OCI-LY1 (cell line): ENCODE measurements at regions not wholly inside any gene's neighbourhood (a gene's known extent, or its start where the extent isn't known, plus 50 kb on each side); places are given as distances from the start of the nearest gene placed in this dataset.

Source experiments
- H2AFZ ChIP-seq: fragments of 200-600 bp; sonication (generic), shearing (Covaris generic); 2 replicates; pipeline ENCODE4 v1.6.0; 2014; ENCODE audit warnings: antibody characterized with exemption, mild to moderate bottlenecking, low read length
- H3F3A ChIP-seq: fragments of 200-600 bp; sonication (generic), shearing (Covaris generic); 2 replicates; pipeline ENCODE4 v1.6.0; 2014; ENCODE audit warnings: mild to moderate bottlenecking, antibody characterized with exemption, low read length, moderate library complexity; ENCODE audit not compliant: insufficient read depth
- H3K27ac ChIP-seq: fragments of 200-600 bp; sonication (generic); 2 replicates; pipeline ENCODE4 v1.5.1; 2014; ENCODE audit warnings: low read length, mixed run types, mild to moderate bottlenecking, low read depth; ENCODE audit not compliant: poor library complexity, severe bottlenecking
- H3K27me3 ChIP-seq: fragments of 200-600 bp; sonication (generic); 2 replicates; pipeline ENCODE4 v1.6.0; 2014; ENCODE audit warnings: antibody characterized with exemption, mild to moderate bottlenecking, low read length, moderate library complexity; ENCODE audit not compliant: insufficient read depth
- H3K36me3 ChIP-seq: fragments of 200-600 bp; sonication (generic); 2 replicates; pipeline ENCODE4 v1.6.1; 2014; ENCODE audit warnings: mild to moderate bottlenecking, antibody characterized with exemption, low read length, moderate library complexity, mixed read lengths; ENCODE audit not compliant: insufficient read depth
- H3K4me1 ChIP-seq: fragments of 200-600 bp; sonication (generic); 2 replicates; pipeline ENCODE4 v1.5.1; 2014; ENCODE audit warnings: mild to moderate bottlenecking, low read length, moderate library complexity; ENCODE audit not compliant: insufficient read depth, severe bottlenecking
- H3K4me2 ChIP-seq: fragments of 200-600 bp; sonication (generic), shearing (Covaris generic); 2 replicates; pipeline ENCODE4 v1.6.1; 2014; ENCODE audit warnings: low read length
- H3K4me3 ChIP-seq: fragments of 200-600 bp; sonication (generic); 2 replicates; pipeline ENCODE4 v1.5.1; 2014; ENCODE audit warnings: low read length, low read depth, mild to moderate bottlenecking, mixed read lengths; ENCODE audit not compliant: poor library complexity, severe bottlenecking
- H3K79me2 ChIP-seq: fragments of 200-600 bp; shearing (Covaris generic); 2 replicates; pipeline ENCODE4 v1.6.1; 2016; ENCODE audit warnings: mixed run types, low read length, mixed read lengths; ENCODE audit not compliant: insufficient read depth
- H3K9ac ChIP-seq: fragments of 200-600 bp; sonication (generic), shearing (Covaris generic); 2 replicates; pipeline ENCODE4 v1.6.1; 2014; ENCODE audit warnings: mild to moderate bottlenecking, low read length, mixed read lengths
- H3K9me2 ChIP-seq: fragments of 200-600 bp; sonication (generic), shearing (Covaris generic); 2 replicates; pipeline ENCODE4 v1.6.1; 2014; ENCODE audit warnings: low read depth, mild to moderate bottlenecking, low read length, mixed read lengths
- H3K9me3 ChIP-seq: fragments of 200-600 bp; shearing (Covaris generic); 2 replicates; pipeline ENCODE4 v1.6.1; 2014; ENCODE audit warnings: low read length, mixed read lengths
- H4K20me1 ChIP-seq: fragments of 200-600 bp; sonication (generic), shearing (Covaris generic); 2 replicates; pipeline ENCODE4 v1.6.0; 2016; ENCODE audit warnings: mild to moderate bottlenecking, low read length; ENCODE audit not compliant: insufficient read depth
- EZH2 ChIP-seq: fragments of 200-600 bp; sonication (generic), shearing (Covaris generic); IDR thresholded peaks from 2 replicates; pipeline ENCODE4 v1.8.0; 2017; ENCODE audit warnings: borderline replicate concordance, mixed run types, mild to moderate bottlenecking, antibody characterized with exemption, low read length, moderate library complexity, mixed read lengths
- TF ChIP-seq, protein P1 (sequence below): fragments of 200-600 bp; sonication (generic), shearing (Covaris generic); IDR thresholded peaks from 2 replicates; pipeline ENCODE4 v1.5.1; 2017; ENCODE audit warnings: mild to moderate bottlenecking, antibody characterized with exemption, low read length, moderate library complexity, mixed read lengths

DNA sequence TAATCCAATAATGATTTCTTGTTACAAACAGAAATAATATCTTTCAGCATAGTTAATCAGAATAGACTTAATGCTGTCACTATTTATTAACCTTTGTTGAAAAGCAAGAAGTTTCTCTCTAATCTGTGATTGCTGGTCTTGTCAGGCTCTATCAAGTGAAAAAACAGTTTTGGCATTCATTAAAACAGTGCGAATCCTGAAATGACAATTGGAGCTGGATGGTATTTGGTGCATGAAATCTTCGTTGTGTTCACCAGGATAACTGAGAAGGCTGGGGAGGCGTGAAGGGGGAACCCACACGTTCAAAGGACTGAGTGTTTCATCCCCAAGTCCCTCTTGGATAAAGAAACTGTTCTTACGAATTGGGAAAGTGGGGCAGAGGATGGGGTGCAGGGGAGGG is 190.2 kb upstream of the MYL2 start:
- Histone ChIP-seq H3K9me2 (no peaks in the 10 kb centered on the region), H4K20me1 (no peaks in the 10 kb centered on the region), H2AFZ (no peak overlapping the region), H3K79me2 (no peaks in the 10 kb centered on the region), H3K4me2 (no peak overlapping the region), H3K4me3 (no peak overlapping the region), H3K27ac (no peak overlapping the region), H3F3A (no peaks in the 10 kb centered on the region), H3K9me3 (no peaks in the 10 kb centered on the region), H3K4me1 (no peaks in the 10 kb centered on the region), H3K9ac (no peak overlapping the region), H3K36me3 (no peaks in the 10 kb centered on the region), H3K27me3 (no peaks in the 10 kb centered on the region)
- TF ChIP-seq EZH2 = no peak
- TF ChIP-seq, protein P1, sequence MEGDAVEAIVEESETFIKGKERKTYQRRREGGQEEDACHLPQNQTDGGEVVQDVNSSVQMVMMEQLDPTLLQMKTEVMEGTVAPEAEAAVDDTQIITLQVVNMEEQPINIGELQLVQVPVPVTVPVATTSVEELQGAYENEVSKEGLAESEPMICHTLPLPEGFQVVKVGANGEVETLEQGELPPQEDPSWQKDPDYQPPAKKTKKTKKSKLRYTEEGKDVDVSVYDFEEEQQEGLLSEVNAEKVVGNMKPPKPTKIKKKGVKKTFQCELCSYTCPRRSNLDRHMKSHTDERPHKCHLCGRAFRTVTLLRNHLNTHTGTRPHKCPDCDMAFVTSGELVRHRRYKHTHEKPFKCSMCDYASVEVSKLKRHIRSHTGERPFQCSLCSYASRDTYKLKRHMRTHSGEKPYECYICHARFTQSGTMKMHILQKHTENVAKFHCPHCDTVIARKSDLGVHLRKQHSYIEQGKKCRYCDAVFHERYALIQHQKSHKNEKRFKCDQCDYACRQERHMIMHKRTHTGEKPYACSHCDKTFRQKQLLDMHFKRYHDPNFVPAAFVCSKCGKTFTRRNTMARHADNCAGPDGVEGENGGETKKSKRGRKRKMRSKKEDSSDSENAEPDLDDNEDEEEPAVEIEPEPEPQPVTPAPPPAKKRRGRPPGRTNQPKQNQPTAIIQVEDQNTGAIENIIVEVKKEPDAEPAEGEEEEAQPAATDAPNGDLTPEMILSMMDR = no peak

DNA sequence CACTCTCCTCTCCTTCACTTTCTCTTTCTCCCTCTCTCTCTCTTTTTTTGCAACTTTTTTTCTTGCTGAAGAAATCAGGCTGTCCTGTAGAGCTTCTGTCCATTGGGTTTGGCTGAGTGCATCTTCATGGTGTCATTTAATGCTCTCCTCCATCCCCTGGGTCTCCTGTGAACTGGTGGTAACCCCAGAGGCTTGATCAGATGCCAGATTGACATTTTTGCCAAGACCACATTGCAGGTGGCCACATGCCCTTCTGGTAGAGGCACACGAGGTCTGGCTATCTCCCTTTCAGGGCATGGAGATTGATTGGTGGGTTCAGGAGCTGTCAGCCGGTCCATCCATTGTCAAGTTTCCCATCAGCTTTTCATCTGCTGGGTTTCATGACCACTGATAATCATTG is 188.3 kb upstream of the MYL2 start:
- H3K27ac ChIP-seq = no peak overlapping the region
- no peaks in the 10 kb centered on the region for H3K79me2 ChIP-seq
- H3K4me3 ChIP-seq = no peak overlapping the region
- H3K4me1 ChIP-seq = no peaks in the 10 kb centered on the region
- TF ChIP-seq, protein P1 = no peak
- no peak for TF ChIP-seq EZH2
- H3K27me3 ChIP-seq = no peaks in the 10 kb centered on the region
- H3K4me2 ChIP-seq = no peak overlapping the region
- no peaks in the 10 kb centered on the region for H3F3A ChIP-seq
- no peaks in the 10 kb centered on the region for H3K36me3 ChIP-seq
- no peaks in the 10 kb centered on the region for H3K9me3 ChIP-seq
- H2AFZ ChIP-seq = no peak overlapping the region
- H3K9me2 ChIP-seq = no peaks in the 10 kb centered on the region
- H3K9ac ChIP-seq = no peak overlapping the region
- H4K20me1 ChIP-seq = no peaks in the 10 kb centered on the region

DNA sequence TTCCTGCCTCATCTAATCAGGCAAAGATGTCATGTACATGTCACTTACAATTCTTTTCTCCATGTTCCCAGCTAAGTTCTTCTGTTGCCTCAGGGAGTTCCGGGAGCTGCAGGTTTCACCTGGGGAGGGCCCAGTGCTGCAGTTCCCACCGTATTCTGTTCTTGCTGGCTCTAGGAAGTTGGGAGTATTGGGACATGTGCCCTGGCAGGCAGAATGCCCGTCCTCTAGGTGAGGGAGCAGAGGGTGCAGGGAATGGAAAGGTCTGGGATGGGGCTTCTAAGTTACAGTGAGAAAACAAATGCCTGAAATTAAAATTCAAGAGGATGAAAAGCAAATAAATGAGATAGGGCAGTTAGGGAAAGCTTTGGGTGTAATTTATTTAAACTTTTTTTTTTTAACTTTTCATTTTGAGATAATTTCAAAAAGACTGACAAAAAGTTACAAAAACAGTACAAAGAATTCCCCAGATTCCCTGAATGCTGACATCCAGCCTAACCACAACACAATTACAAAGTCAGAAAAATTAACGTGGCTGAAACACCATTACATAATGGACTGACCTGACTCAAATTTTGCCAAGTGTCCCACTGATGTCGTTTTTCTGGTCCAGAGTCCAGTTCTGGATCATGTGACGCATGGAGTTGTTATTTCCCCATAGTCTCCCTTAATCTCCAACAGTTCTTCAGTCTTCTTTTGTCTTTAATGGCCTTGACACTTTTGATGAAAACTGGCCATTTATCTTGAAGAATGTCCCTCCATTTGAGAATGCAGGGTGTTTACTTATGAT is 187.2 kb upstream of the MYL2 start:
- H3K4me1 ChIP-seq = no peaks in the 10 kb centered on the region
- no peak overlapping the region for H3K27ac ChIP-seq
- H3K9me2 ChIP-seq = no peaks in the 10 kb centered on the region
- H3K4me3 ChIP-seq = no peak overlapping the region
- no peaks in the 10 kb centered on the region for H3F3A ChIP-seq
- no peak overlapping the region for H3K4me2 ChIP-seq
- H3K9me3 ChIP-seq = no peaks in the 10 kb centered on the region
- H4K20me1 ChIP-seq = no peaks in the 10 kb centered on the region
- H3K36me3 ChIP-seq = no peaks in the 10 kb centered on the region
- no peak overlapping the region for H3K9ac ChIP-seq
- H2AFZ ChIP-seq = no peak overlapping the region
- no peaks in the 10 kb centered on the region for H3K79me2 ChIP-seq
- H3K27me3 ChIP-seq = no peaks in the 10 kb centered on the region
- TF ChIP-seq, protein P1 = no peak
- TF ChIP-seq EZH2 = no peak
